ENCODE measurements at regions not wholly inside any gene's neighbourhood (a gene's known extent, or its start where the extent isn't known, plus 50 kb on each side); places are given as distances from the start of the nearest gene placed in this dataset.

DNA sequence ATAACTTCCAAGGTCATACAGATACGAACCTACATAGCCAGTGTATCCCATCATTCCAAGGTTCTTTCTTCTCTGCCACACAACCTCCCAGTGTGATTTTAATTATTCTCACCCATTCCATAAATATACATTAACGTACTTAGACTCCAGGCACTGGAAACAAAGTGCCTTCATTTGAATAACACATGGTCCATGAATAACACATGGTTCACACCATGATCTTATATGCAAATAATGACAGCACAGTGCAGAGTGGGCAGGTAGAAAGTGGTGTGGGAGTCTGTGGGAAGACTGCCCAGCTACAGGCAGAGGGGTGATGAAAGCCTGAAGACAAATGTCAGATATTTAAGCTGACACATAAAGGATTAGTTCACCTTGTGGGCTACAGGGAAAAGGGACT, 425.2 kb downstream of the HACE1 start:
- Histone ChIP-seq H3K36me3 (no peaks in the 10 kb centered on the region), H3K27ac (no peak overlapping the region), H3K4me3 (no peak overlapping the region), H3K9me3 (no peaks in the 10 kb centered on the region), H3K4me1 (no peaks in the 10 kb centered on the region), H3K27me3 (no peaks in the 10 kb centered on the region)
- no peak for DNase-seq (ENCODE audit: extremely low spot score in 2 of 2)
- TF ChIP-seq POLR2A (IDR thresholded peaks at IDR 0.05) (no peak), POLR2AphosphoS5 (IDR thresholded peaks at IDR 0.05; ENCODE audit: insufficient read depth in 1 of 2, low read depth in 1 of 2) (no peak)
- TF ChIP-seq, protein P1, sequence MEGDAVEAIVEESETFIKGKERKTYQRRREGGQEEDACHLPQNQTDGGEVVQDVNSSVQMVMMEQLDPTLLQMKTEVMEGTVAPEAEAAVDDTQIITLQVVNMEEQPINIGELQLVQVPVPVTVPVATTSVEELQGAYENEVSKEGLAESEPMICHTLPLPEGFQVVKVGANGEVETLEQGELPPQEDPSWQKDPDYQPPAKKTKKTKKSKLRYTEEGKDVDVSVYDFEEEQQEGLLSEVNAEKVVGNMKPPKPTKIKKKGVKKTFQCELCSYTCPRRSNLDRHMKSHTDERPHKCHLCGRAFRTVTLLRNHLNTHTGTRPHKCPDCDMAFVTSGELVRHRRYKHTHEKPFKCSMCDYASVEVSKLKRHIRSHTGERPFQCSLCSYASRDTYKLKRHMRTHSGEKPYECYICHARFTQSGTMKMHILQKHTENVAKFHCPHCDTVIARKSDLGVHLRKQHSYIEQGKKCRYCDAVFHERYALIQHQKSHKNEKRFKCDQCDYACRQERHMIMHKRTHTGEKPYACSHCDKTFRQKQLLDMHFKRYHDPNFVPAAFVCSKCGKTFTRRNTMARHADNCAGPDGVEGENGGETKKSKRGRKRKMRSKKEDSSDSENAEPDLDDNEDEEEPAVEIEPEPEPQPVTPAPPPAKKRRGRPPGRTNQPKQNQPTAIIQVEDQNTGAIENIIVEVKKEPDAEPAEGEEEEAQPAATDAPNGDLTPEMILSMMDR (IDR thresholded peaks at IDR 0.05): no peak
- intact Hi-C loops (cut with DNase I): no loop called here

DNA sequence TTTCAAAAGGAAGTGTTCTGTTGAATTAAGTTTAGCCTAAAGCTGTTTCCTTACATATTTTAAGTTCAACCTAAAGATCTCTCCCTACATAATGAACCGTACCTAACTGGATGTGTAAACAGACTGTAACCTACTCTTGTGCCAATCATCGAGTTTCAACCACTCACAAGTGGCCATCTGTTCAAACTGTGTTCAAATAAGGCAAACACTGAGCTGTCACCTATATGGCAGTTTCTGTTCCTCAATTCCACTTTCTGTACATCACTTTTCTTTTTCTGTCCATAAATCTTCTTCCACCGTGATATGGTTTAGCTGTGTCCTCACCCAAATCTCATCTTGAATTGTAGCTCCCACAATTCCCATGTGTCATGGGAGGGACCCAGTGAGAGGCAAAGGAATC, 428.6 kb downstream of the HACE1 start:
- intact Hi-C loops (cut with DNase I): no loop called here
- no peak for DNase-seq (ENCODE audit: extremely low spot score in 2 of 2)
- Histone ChIP-seq H3K4me3 (no peak overlapping the region), H3K27me3 (no peaks in the 10 kb centered on the region), H3K4me1 (no peaks in the 10 kb centered on the region), H3K9me3 (no peaks in the 10 kb centered on the region), H3K36me3 (no peaks in the 10 kb centered on the region), H3K27ac (no peak overlapping the region)
- TF ChIP-seq POLR2A (IDR thresholded peaks at IDR 0.05) (no peak), POLR2AphosphoS5 (IDR thresholded peaks at IDR 0.05; ENCODE audit: insufficient read depth in 1 of 2, low read depth in 1 of 2) (no peak)
- TF ChIP-seq, protein P1 (IDR thresholded peaks at IDR 0.05): no peak

DNA sequence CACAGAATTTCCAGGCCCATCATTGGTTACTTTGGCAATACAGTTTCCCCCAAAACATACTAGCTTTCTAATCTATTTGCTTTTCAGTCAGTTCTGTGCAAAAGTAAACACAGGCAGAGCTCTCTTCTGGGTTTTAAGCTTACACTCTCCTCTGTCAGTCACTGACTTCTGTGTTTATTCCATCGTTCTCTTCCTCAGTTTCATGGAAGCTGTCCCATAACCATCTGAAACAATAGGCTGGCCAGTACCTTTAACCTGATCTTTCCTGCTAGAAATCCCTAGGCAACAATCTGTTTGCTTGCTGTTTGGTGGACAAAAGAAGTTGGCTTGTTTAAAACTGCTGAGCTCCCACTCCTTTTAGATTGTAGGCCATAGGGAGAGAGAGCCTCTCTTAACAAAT, 431.5 kb downstream of the HACE1 start:
- H3K27me3 ChIP-seq: no peaks in the 10 kb centered on the region
- intact Hi-C loops (cut with DNase I): no loop called here
- no peak overlapping the region for H3K4me3 ChIP-seq
- no peaks in the 10 kb centered on the region for H3K4me1 ChIP-seq
- no peak for DNase-seq (ENCODE audit: extremely low spot score in 2 of 2)
- TF ChIP-seq, protein P1 (IDR thresholded peaks at IDR 0.05): no peak
- TF ChIP-seq POLR2A (IDR thresholded peaks at IDR 0.05) (no peak), POLR2AphosphoS5 (IDR thresholded peaks at IDR 0.05; ENCODE audit: insufficient read depth in 1 of 2, low read depth in 1 of 2) (no peak)
- no peak overlapping the region for H3K27ac ChIP-seq
- H3K9me3 ChIP-seq: no peaks in the 10 kb centered on the region
- no peaks in the 10 kb centered on the region for H3K36me3 ChIP-seq

DNA sequence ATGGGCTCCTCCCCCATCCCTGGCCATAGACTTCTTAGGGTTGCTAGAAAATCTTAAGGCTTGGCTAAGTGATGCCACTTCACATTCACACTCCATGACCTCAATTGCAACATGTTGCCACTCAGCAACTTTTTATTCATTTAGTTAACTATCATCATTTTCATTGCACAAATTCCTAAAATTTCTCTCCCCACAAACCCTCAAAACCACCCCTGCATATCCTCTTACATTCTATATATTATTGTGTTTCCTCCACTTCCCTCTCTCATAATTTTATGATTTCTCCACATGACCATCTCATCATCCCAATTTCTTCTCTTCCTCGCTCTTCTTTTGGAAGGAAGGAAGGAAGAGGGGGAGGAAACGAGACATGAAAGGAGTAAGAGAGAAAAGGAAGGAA, 436.0 kb downstream of the HACE1 start:
- Histone ChIP-seq H3K36me3 (no peaks in the 10 kb centered on the region), H3K27ac (no peak overlapping the region), H3K4me3 (no peak overlapping the region), H3K9me3 (no peaks in the 10 kb centered on the region), H3K4me1 (no peaks in the 10 kb centered on the region), H3K27me3 (no peaks in the 10 kb centered on the region)
- TF ChIP-seq POLR2AphosphoS5 (IDR thresholded peaks at IDR 0.05; ENCODE audit: insufficient read depth in 1 of 2, low read depth in 1 of 2): no peak
- TF ChIP-seq POLR2A (IDR thresholded peaks at IDR 0.05): no peak
- TF ChIP-seq, protein P1 (IDR thresholded peaks at IDR 0.05): no peak
- intact Hi-C loops (cut with DNase I): no loop called here
- DNase-seq (ENCODE audit: extremely low spot score in 2 of 2): no peak

DNA sequence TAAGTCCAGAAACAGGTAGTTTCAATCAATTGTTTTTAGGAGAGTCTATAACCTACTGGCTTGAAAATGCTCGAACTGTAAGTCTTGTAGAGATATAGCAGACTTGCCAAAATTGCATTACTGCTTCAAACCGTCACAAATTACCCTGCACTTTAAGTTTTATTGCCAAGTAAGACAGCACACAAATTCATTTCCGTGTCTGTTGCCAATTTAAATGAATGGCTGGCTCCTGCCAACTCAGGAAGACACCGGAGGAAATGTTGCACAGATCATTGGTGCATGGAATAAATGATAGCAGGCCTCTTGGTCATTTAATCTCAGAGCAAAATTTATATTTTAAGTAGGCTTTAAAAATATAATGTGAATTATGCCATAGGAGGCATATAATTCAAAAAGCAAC, 438.1 kb downstream of the HACE1 start:
- no peak overlapping the region for H3K27ac ChIP-seq
- H3K27me3 ChIP-seq: no peaks in the 10 kb centered on the region
- no peaks in the 10 kb centered on the region for H3K9me3 ChIP-seq
- intact Hi-C loops (cut with DNase I): no loop called here
- H3K4me1 ChIP-seq: no peaks in the 10 kb centered on the region
- H3K4me3 ChIP-seq: no peak overlapping the region
- H3K36me3 ChIP-seq: no peaks in the 10 kb centered on the region
- TF ChIP-seq POLR2A (IDR thresholded peaks at IDR 0.05) (no peak), POLR2AphosphoS5 (IDR thresholded peaks at IDR 0.05; ENCODE audit: insufficient read depth in 1 of 2, low read depth in 1 of 2) (no peak)
- TF ChIP-seq, protein P1 (IDR thresholded peaks at IDR 0.05): no peak
- DNase-seq (ENCODE audit: extremely low spot score in 2 of 2): no peak
